Osteocyte (in vitro differentiated cells): ENCODE measurements at regions not wholly inside any gene's neighbourhood (a gene's known extent, or its start where the extent isn't known, plus 50 kb on each side); places are given as distances from the start of the nearest gene placed in this dataset.

Experiments used
- DNase-seq: peaks from one replicate; pipeline ENCODE4 v3.0.0; 2021; ENCODE audit warnings: mixed read lengths; ENCODE audit not compliant: unreplicated experiment; ENCODE audit errors: extremely low spot score
- H3K27ac Mint-ChIP-seq: one replicate; pipeline ENCODE4 v1.8.0; 2021; ENCODE audit warnings: mild to moderate bottlenecking, mixed read lengths; ENCODE audit not compliant: unreplicated experiment
- H3K27me3 Mint-ChIP-seq: one replicate; pipeline ENCODE4 v1.8.0; 2021; ENCODE audit warnings: mixed read lengths; ENCODE audit not compliant: unreplicated experiment
- H3K36me3 Mint-ChIP-seq: one replicate; pipeline ENCODE4 v1.8.0; 2021; ENCODE audit warnings: mixed read lengths; ENCODE audit not compliant: unreplicated experiment
- H3K4me1 Mint-ChIP-seq: one replicate; pipeline ENCODE4 v1.8.0; 2021; ENCODE audit warnings: mixed read lengths; ENCODE audit not compliant: unreplicated experiment
- H3K4me3 Mint-ChIP-seq: one replicate; pipeline ENCODE4 v1.8.0; 2021; ENCODE audit warnings: mild to moderate bottlenecking, moderate library complexity, mixed read lengths; ENCODE audit not compliant: unreplicated experiment
- H3K9me3 Mint-ChIP-seq: one replicate; pipeline ENCODE4 v1.8.0; 2021; ENCODE audit warnings: mixed read lengths; ENCODE audit not compliant: unreplicated experiment
- CTCF ChIP-seq: fragments of 200-600 bp; sonication (generic); IDR thresholded peaks from 2 replicates; pipeline ENCODE4 v1.5.0; 2021; ENCODE audit warnings: antibody characterized with exemption, mild to moderate bottlenecking, moderate library complexity

- DNase-seq = no peak
- peaks cover 2% of the 10 kb centered on the region for H3K27me3 Mint-ChIP-seq
- H3K36me3 Mint-ChIP-seq = no peaks in the 10 kb centered on the region
- H3K4me3 Mint-ChIP-seq = no peak overlapping the region
- H3K27ac Mint-ChIP-seq = no peak overlapping the region
- no peaks in the 10 kb centered on the region for H3K9me3 Mint-ChIP-seq
- H3K4me1 Mint-ChIP-seq = no peaks in the 10 kb centered on the region
- no peak for TF ChIP-seq CTCF
These were observed 821.6 kb downstream of the GRID1 start for GRCh38 chr10:85544956-85545355.

GRCh38 chr10:85545874-85546273 is 820.7 kb downstream of the GRID1 start:
- Mint-ChIP-seq H3K36me3 (no peaks in the 10 kb centered on the region), H3K4me3 (no peak overlapping the region), H3K27me3 (peaks cover 2% of the 10 kb centered on the region), H3K9me3 (no peaks in the 10 kb centered on the region), H3K4me1 (no peaks in the 10 kb centered on the region), H3K27ac (no peak overlapping the region)
- no peak for TF ChIP-seq CTCF
- no peak for DNase-seq

- Mint-ChIP-seq H3K27me3 (peaks cover 2% of the 10 kb centered on the region), H3K9me3 (no peaks in the 10 kb centered on the region), H3K36me3 (no peaks in the 10 kb centered on the region), H3K4me3 (no peak overlapping the region), H3K27ac (no peak overlapping the region), H3K4me1 (no peaks in the 10 kb centered on the region)
- no peak for DNase-seq
- no peak for TF ChIP-seq CTCF
These were observed 819.1 kb downstream of the GRID1 start for GRCh38 chr10:85547460-85548023.

- peak; percentile 52 for TF ChIP-seq CTCF
- no peak overlapping the region for H3K27ac Mint-ChIP-seq
- H3K4me3 Mint-ChIP-seq = no peak overlapping the region
- H3K9me3 Mint-ChIP-seq = no peaks in the 10 kb centered on the region
- peaks cover 2% of the 10 kb centered on the region for H3K27me3 Mint-ChIP-seq
- no peaks in the 10 kb centered on the region for H3K4me1 Mint-ChIP-seq
- H3K36me3 Mint-ChIP-seq = no peaks in the 10 kb centered on the region
- DNase-seq = no peak
These were observed 818.6 kb downstream of the GRID1 start for GRCh38 chr10:85548034-85548433.
